ENCODE measurements at regions not wholly inside any gene's neighbourhood (a gene's known extent, or its start where the extent isn't known, plus 50 kb on each side); places are given as distances from the start of the nearest gene placed in this dataset.

DNA sequence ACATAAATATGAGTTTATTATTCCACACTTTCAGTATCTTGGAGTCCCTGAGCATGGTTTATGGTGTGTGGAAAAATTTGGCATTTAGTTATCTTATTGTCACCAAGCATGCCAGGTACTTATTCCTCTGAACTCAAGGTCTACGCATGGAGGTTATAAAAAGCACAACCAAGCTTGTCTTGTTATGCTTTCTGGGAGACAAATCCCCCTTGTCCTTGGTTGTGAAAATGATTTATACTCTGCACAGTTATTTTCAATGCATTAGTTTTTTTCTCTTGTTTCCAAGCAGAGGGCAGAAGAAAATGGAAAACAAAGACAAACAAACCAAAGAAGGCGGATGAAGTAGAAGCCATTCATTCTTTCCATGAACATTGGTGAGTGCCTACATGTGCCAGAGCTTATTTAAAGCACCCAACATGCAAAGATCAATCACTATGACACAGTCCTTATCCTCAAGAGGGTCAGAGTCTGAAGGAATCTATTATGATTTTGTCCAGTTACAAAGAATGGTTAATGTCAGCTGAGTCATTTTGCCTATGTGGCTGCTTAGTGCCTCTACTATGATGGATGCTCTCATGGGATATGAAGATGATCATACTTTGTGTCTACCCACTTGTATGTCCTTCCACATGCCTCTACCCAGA, 323.1 kb downstream of the TENT4A start:
- no peak for TF ChIP-seq CTCF (conservative IDR thresholded peaks at IDR 0.05; ENCODE audit: low read depth, low read length)
- DNase-seq (ENCODE audit: low read depth) = no peak
- H3K4me3 ChIP-seq (ENCODE audit: low read length) = no peak overlapping the region

DNA sequence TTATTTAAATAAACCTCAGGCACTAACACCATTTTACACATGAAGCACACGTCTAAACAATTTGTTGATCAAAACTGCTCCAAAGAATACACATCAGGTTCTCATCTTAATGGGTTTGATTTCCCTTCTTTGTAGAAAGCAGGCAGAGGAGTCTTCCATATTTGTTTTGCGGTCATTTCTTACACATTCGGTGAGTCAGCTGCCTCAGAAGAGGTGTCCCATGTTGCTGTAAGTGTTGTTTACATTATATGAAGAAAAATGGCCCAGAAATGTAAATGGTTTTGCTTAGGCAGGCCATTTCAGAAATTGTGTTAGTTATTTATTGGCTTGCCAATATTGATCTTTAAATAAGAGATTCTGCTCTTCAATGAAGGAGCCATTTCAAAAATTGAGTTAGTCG, 325.8 kb downstream of the TENT4A start:
- no peak for DNase-seq (ENCODE audit: low read depth)
- H3K4me3 ChIP-seq (ENCODE audit: low read length) = no peak overlapping the region
- no peak for TF ChIP-seq CTCF (conservative IDR thresholded peaks at IDR 0.05; ENCODE audit: low read depth, low read length)

DNA sequence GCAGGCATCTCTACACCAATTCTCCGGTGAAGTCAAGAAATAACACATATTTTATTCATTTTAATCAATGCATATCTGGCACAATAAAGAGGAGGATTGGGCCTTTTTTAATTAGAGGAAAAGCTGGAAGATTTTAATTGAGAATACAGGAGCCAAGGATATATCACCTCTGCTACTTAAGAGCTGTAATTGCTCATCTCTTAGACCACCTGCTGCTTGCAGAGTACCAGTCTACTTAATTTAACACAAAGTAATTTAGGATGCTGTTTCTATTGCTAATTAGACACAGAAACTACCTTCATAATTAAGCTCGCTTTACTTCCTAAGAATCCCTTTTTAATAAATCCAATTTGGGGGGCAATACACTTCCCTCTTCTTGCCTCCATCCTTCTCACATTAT, 326.9 kb downstream of the TENT4A start:
- no peak overlapping the region for H3K4me3 ChIP-seq (ENCODE audit: low read length)
- TF ChIP-seq CTCF (conservative IDR thresholded peaks at IDR 0.05; ENCODE audit: low read depth, low read length) = no peak
- no peak for DNase-seq (ENCODE audit: low read depth)

DNA sequence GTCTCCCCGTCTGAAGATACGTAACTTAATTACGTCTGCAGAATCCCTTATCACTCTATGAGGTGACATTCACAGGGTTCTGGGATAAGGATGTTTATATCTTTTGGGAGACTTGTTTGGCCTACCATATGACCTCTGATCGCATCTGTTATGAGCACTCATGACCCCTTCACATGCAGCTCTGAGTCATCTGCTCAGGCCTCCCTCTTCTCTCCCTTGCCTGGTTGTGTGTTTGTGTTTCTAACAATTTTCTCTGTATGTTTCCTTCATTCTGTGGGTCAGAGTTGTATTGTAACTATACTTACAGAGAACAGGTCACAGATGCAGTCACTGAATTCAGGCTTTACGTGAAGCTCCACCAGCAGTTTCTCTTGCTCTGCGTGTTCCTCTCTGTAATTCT, 330.6 kb downstream of the TENT4A start:
- no peak for DNase-seq (ENCODE audit: low read depth)
- H3K4me3 ChIP-seq (ENCODE audit: low read length) = no peak overlapping the region
- TF ChIP-seq CTCF (conservative IDR thresholded peaks at IDR 0.05; ENCODE audit: low read depth, low read length) = no peak

GRCh38 chr5:7047511-7048261, 334.5 kb downstream of the TENT4A start:
- TF ChIP-seq CTCF (conservative IDR thresholded peaks at IDR 0.05; ENCODE audit: low read depth, low read length) = no peak
- no peak for DNase-seq (ENCODE audit: low read depth)
- no peak overlapping the region for H3K4me3 ChIP-seq (ENCODE audit: low read length)

GRCh38 chr5:7050986-7051385, 337.8 kb downstream of the TENT4A start:
- no peak for TF ChIP-seq CTCF (conservative IDR thresholded peaks at IDR 0.05; ENCODE audit: low read depth, low read length)
- no peak overlapping the region for H3K4me3 ChIP-seq (ENCODE audit: low read length)
- DNase-seq (ENCODE audit: low read depth) = no peak

DNA sequence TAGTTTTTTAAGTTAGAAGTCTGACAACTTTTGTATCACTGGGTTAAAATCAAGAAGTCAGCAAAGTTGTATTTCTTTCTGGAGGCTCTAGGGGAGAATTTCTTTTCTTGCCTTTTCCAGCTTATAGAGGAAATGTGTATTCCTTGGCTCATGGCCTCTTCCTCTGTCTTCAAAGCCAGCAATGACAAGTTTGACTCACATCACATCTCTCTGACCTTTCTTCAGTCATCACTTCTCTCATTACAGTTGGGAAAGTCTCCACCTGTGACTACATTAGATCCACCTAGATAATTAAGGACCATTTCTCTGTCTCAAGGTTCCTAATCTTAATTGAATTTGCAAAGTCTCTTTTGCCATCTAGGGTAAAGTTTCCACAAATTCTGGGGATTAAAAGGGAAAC, 339.9 kb downstream of the TENT4A start:
- no peak for TF ChIP-seq CTCF (conservative IDR thresholded peaks at IDR 0.05; ENCODE audit: low read depth, low read length)

More for the DNA sequence above, 339.9 kb downstream of the TENT4A start:
- no peak overlapping the region for H3K4me3 ChIP-seq (ENCODE audit: low read length)
- no peak for DNase-seq (ENCODE audit: low read depth)
